Activated naive CD4-positive, alpha-beta T cell treated with Interleukin-2 at 50 U/mL for 16 hours (primary cell): ENCODE measurements at regions not wholly inside any gene's neighbourhood (a gene's known extent, or its start where the extent isn't known, plus 50 kb on each side); places are given as distances from the start of the nearest gene placed in this dataset.

ENCODE experiments used
- DNase-seq: peaks from one replicate; pipeline ENCODE4 v3.0.0-alpha.2; 2020

DNA sequence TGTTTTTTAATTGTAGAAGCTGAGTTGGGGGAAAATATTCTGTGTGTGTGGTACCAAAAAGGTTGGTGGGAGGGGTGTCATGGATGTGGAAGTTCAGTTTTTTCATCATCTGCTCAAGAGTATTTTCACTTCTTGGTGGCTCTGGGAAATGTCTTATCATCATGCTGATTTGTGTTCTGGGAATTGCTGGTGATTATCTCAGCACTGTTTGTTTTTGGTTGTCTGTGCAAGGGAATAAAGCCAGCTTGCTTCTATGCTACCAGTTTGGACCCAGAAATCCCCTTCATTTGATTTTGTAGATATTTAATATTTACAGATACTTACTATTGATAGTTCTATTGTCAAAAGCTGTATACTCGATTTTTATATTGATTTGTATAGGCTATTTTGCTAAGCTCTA, 2289.7 kb downstream of the MAT2B start:
- no peak for DNase-seq

DNA sequence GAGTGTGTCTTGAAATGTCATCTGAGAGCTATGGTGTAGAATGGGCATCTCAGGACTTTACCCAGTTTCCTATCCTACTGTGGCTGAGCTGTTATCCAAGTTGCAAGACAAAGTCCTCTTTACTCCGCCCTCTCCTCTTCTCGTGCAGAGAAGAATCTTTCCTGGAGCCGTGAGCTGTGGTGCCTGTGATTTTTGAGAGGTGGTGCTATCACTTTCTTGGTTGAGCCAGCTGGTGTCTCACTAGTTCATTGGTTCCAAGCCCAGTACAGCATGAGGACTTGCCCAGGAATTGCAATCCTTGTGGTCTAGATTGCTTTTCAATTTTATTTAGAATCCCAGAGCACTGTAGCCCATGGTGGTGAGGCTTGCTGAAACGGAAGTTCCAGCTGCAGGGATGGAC, 2300.3 kb downstream of the MAT2B start:
- no peak for DNase-seq

DNA sequence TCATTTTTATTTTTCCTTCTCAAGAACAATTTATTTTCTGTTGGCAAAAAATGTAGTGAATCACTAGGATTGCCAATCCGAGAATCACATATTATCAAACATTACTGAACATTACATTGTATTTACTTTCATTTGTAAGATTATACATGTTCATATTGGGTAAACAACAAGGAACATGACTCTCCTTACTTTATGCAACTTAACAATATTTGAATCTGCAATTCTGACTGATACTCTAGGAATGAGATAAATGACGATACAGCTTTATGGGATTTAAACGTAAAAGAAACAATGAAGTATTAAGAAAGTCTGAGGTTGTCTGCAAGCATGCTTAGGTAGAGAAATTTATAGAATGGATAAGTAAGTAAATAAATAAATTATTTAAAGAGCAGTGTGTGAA, 2302.9 kb downstream of the MAT2B start:
- no peak for DNase-seq

DNA sequence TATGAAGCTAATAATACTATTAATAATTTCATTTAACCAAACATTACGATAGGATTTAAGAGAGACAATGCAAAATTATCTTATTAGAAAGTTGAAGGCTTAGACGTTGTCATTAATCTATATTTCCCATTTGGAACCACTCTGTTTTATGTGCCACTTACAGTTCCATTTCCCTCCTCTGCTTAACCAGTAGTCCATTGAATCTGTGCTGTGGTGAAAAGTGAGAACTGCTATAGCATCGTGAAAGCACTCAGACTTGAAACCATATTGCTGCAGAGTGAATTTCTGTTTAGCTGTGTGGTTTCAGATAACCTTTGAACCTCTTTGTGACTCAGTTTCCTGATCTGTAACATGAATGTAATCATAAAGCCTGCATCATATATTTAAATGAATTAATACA, 2304.5 kb downstream of the MAT2B start:
- DNase-seq: no peak

DNA sequence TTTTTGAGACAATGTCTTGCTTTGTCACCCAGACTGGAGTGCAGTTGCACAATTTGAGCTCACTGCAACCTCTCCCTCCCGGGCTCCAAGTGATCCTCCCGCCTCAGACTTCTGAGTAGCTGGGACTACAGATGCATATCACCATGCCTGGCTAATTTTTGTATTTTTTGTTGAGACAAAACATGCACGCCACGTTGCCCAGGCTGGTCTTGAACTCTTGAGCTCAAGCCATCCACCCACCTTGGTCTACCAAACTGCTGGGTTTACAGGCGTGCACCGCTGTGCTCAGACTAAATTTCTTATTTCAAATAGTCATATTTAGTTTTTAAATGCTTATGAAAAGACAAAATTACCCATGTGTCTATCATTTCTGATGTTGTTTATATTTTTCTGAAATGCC, 2324.1 kb downstream of the MAT2B start:
- no peak for DNase-seq

DNA sequence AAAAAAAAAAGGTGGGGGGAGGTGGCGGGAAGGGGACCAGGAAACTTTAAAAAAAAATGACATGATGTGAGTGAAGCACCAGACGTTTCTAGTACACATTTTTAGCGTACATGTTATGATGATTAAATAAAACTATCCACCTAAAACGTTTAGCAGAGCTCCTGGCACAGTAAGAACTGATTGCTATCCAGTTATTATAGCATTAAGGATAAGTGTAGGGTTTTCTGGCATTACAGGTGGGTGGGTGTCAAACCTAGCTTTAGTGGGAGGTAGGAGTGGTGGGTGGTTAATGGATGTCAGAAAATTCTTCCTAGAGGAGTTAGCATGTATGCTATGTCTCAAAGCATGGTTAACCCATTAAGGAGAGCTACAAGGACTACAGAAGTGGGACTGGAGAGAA, 2329.5 kb downstream of the MAT2B start:
- no peak for DNase-seq

DNA sequence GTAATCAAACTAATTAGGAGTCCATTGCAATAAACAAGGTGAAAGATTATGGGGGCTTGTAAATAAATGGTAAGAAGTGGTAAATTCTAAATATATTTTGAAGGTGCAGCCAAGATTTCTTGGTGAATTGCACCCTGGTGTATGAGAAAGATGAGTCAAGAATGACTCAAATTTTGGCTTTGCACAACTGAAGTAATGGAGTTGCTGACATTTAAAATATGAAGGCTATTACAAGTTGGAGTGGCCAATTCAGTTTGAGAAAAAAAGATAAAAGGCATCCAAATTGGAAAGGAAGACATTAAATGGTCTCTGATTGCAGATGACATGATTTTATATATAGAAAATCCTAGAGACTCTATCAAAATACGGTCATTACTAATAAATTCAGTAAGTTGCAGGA, 2330.6 kb downstream of the MAT2B start:
- no peak for DNase-seq

DNA sequence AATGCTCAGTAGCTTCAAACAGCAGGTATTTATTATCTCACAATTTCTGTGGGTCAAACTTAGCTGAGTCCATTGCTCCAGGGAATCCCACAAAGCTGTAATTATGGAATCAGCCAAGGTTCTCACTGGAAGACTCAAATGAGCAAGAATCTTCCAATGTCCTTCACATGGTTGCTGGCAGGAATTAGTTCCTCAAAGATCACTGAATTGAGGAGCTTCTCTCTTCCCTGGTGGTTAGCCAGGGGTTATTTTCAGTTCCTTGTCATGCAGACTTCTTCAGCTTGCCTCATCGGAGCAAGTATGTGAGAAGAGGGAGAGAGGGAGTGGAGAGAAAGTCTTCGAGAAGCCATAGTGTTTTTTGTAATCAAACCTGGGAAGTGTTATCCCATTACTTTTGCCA, 2331.9 kb downstream of the MAT2B start:
- DNase-seq: no peak

DNA sequence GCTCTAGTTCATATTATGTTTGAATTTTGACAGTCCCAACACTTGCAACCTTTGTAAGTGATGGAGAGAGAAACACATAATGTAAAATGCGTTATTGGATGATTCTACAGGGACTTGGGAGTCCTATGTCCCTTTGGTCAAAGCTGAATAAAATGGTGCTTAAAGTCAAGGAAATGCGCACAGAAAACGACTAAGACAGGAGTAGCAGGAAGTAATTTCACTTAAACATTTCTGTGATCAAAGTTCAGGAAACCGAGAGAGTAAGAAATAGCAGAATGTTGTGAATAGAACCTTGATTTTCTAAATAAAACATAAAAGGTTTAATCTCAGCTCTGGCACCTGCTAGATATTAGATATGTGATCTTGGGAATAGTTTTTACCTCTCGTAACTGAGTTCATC, 2339.2 kb downstream of the MAT2B start:
- no peak for DNase-seq

DNA sequence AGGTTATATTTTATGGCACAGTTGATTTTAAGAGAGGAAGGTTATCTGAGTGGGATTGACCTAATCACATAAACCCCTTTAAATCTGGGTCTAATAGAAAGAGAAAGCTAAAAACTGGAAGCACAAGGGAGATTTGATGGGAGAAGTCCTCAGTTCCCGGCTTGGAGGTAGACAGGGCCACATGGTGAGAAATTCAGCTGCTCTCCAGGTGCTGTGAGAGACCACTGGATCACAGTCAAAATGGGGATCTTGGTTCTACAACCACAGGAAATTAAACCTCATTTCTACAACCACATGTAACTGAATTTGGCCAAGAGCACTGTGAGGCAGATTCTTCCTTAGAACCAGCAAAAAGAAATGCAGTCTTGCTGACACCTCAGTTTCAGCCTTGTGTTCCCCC, 2352.7 kb downstream of the MAT2B start:
- no peak for DNase-seq

DNA sequence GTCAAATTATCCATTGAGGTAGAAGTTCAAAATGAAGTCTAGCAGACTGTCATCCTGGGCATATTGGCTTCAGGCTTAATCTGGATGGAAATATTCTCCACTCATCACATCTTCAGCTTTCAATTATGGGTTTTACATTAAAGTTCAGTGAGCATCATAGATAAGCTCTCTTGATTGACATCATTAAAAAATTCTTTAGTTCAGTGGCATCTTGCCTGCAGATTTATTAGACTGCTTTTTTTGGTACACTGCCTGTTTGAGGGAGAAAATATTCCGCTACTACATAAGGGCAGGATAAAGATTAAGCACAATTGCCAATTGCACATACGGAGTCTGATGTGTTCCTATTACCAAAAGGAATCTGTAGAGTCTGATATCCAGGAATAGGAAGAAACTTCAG, 2353.8 kb downstream of the MAT2B start:
- DNase-seq: no peak

DNA sequence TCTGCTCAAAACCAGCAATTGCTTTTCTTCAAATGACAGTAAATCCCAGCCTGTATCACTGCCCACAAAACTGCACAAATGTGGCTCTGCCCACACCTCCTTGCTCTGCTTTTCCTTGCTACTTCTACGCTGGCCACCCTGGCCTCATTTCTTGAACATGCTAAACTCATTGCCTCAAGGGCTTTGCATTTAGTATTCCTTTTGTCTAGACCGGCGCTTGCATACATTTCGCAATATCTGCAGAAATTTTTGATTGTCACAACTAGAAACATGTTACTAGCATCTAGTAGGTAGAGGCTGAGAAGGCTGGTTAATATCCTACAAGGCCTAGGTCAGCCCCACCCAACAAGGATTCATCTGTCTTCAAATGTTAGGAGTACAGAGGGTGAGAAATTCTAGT, 2357.8 kb downstream of the MAT2B start:
- DNase-seq: no peak

DNA sequence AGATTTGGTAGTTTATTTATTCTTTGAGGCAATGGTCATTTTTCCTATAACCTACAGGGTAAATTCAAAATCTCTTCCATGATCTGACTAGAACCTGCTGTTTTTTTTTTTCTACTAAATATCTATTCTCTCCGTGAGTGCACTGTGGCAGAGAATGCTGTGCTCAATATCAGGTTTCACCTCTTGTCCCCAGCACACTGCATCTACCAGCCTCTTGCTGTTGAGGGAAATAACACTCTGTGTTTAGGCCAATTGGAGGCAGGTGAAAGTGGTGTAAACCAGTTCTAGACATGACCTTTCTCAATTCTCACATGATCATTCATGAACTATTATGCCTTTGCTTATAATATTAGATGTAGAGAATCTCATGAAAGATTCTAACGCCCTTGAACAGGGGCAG, 2365.9 kb downstream of the MAT2B start:
- no peak for DNase-seq

DNA sequence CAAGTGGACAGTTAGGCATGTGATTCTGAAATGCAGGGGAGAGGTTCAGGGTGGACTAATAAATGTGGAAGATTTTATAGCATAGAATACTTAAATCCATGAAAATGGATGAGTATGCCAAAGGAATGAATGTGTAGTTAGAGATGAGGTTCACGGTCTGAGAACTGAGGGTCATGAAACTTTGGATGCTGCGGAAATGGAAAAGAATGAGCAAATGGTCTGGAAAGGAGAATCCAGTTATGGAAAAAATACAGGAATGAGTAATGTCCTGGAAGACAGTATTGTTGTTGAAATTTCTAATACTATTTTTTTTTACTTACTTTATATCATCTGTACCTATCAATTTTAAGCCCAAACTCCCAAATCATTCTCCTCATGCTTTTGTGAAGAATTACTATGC, 2369.4 kb downstream of the MAT2B start:
- no peak for DNase-seq

DNA sequence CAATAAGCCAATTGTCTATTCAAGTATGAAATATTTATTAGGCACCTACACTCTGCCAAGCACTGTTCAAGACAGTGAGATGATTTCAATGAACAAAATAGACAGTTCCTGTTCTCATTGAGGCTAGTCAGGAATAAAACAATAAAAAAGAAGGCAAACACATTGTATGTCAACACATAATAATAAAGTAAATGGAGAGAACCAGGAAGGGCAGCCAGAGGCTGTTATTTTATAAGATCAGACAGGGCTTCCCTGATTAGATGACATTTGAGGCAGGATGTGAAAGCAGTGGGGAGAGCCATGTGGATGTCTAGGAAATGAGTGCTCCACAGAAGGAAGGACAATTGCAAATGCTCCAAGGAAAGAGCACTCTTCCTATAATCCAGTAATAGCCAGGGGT, 2371.1 kb downstream of the MAT2B start:
- no peak for DNase-seq

DNA sequence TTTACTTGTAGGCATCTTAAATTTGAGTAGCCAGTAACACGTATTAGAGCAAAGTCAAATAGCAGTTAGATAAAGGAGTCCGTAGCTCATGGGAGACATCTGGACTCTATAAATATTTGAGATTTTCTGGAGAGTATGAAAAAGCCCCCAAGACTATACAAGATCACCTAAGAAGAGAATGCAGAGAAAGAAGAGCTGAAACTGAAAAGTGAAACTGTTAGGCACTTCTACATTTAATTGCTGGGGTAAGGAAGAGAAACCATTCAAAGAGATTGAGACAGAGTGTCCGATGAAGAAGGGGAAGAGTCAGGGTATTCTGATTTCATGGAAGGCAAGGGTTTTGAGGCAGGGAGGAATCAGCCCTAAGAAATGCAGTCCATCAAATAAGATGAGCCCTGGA, 2372.1 kb downstream of the MAT2B start:
- DNase-seq: no peak

DNA sequence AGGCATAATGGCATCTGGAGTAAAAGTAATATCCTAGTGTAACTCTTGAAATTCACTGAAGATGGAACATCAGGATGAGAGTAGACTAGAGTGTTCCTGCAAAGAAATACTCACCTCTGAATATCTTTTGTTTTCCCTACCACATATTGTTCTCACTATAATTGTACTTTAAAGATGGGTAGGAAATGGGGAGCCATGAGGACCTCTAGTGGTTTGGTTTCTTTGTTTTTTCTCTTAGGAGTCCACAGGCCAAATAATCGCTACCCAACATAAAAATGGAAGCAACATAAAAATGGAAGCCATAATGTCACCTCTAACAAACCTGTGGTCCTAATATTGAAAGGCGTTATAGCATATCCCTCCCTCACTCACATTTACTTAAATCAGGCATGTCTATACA, 2375.8 kb downstream of the MAT2B start:
- DNase-seq: no peak

DNA sequence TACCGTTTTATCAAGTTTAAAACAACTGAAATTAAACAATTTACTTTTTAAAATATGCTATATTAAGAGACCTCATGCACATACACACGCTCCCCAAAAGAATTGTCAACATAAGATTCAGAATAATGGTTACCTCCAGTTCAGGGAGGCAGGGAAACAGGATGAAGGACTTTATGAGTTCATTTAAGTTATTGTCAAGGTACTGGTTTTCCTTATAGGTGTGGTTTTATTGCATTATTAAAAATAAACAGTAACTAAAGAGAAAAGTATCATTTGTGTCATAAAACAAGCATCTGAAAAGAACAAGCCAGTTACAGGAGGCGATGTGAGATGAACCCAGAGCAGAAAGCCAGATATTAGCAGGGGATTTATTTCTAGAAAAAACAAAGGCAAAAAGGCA, 2376.7 kb downstream of the MAT2B start:
- no peak for DNase-seq

DNA sequence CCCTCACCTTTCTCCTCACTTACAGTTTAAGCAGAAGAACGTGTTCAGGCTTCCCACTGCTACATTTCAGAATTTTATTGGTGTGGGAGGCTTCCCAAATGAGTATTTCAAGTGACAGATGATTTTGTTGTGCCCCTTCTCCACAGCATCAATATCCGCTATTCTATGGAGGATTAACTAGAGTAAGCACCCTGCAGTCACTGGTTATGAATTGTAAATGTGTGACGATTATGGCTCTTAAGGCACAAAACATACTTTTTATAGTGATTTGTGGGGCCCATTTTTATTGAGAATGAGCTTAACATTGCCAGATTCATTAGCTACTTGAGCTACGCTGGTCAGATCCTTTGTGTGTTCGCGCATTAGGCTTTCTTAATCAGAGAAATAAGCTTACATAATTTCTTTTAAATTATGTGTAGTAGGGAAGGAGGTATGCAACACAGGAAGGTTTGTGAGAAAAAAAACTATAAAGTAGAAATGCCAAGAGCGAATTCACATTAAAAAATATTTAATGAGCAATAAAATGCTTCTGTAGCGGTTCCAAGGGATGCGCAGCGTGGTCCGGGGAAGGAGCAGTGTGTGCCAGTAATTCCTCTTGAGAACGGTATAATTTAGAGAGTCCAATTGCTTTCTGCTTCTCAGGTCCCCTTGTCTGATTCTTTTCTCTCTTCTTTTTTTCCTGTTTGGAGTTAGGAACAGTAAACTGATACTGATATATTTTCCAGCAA, 2380.4 kb downstream of the MAT2B start:
- DNase-seq: no peak

DNA sequence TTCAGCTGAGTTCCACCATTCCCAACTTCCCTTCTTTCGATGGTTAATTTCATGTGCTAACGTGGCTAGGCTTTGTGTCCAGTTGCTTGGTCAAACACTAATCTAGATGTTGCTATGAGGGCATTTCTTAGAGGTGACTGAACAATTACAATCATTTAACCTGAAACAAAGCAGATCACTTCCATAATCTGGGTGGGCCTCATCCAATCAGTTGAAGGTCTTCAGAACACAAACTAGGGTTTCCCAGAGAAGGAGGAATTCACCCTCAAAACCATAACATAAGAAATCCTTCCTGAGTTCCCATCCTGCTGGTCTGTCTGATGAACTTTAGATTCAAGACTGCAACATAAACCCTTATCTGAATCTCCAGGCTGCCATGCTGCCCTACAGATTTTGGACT, 2381.7 kb downstream of the MAT2B start:
- no peak for DNase-seq

DNA sequence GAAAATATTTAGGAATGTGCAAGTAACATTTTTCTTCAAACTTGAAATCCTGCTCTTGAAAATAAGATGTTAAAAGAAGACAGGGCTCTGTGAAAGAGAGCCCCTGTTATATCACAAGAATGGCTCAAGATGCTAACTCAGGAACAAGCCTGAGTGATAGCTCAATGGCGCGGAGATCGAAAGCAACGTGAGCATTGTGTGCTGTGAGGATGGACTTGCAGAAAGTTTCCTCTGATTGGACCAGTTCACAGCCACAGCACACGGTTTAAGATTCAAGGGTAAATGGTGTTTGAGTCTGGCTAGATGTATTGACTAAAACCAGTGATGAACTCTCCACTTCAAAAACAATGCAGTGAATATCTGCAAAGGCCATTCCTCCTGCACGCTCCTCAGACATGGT, 2387.0 kb downstream of the MAT2B start:
- no peak for DNase-seq

DNA sequence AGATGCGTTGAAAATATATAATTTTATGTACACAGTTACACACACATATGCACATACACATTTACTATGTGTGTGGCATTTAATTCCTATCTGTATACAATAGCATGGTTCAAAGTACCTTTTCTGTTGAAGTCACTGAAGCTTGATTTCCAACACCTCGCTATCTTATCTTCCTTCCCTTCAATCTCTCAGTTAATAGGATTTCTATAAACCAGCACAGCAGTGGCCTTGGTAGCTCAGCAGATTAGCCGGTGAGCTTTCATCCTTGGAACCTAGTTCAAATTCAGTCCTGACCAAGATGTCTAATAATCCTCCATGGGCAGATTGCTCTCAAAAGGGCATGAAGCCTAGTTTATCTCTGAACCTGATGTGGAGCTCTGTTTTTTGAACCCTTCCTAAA, 2389.5 kb downstream of the MAT2B start:
- DNase-seq: no peak

DNA sequence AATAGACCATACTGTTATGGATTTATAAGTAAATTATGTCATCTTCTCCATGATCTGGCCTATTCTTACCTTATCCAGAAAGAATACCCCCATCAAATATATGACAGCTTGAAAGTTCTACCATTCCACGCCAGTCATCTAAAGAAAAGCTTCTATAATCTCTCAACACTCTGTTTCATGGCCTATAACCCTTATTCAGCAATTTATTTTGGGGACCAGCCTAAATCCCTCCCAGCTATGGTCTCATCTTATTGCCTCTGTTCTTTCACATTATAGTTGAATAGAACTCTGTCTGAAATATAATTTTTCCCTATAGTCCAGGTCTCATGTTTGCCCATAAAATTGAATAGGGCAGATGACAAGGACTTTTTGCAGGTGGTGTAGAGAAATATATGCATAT, 2387.6 kb upstream of the WWC1 start:
- DNase-seq: no peak

DNA sequence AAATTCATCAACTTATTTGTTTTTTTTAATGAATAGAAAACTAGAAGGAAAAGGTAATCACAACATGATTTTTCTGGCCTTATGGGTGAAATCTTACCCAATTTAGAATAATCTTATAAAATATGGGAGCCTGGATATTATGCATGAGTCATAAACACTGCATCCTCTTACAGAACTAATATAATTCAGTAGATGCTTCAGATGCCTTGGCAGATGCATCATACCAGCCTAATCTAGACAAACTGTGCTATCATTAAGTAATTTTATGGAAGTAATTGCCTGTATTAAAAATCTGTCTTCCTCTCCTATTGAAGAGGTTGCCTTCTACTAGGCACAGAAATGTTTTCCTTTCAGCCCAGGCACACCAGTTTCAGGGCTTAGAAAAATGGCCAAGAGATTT, 2384.6 kb upstream of the WWC1 start:
- no peak for DNase-seq

DNA sequence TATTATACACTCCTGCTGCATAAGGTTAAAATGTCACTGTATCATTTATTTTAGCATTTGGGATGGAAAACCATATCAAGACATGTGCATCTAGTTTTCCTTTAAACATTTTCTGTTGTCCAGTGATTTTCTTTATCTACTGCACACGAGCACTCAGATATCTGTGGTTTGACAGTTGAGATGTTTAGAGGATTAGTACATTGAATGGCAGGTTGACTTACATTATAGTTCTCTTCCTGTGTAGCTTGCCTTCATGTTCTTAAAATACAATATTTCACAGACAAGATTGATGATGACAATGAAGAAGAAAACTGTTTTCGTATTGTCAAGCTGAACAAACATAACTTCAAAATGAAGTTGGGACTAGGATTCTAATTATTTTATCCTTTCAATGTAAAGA, 2378.4 kb upstream of the WWC1 start:
- no peak for DNase-seq

DNA sequence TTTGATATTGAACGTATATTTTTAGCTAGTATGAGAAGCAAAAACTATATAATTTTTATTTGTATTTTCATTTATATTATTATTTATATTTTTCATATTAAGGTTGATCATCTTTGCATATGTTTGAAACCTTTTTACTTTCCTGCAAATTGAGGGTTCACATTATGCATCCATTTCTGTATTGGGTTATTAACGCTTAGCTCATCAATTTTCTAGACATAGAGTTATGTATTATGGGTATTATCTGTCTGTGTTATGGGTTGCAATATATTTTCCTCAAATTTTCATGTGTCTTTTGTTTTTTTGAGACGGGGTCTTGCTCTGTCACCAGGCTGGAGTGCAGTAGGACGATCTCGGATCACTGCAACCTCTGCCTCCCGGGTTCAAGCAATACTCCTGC, 2377.0 kb upstream of the WWC1 start:
- no peak for DNase-seq
